GM10266 (cell line): ENCODE measurements at regions not wholly inside any gene's neighbourhood (a gene's known extent, or its start where the extent isn't known, plus 50 kb on each side); places are given as distances from the start of the nearest gene placed in this dataset.

ENCODE experiments used
- DNase-seq: peaks from one replicate; pipeline ENCODE4 v3.0.0; 2012; ENCODE audit errors: extremely low spot score
- CTCF ChIP-seq: IDR thresholded peaks from 2 replicates; pipeline ENCODE4 v1.5.1; 2012; ENCODE audit warnings: mild to moderate bottlenecking, low read depth; ENCODE audit not compliant: control insufficient read depth, insufficient read depth; ENCODE audit errors: missing control alignments

- no peak for TF ChIP-seq CTCF
Measured at GRCh38 chr1:216905137-216905536, 181.9 kb upstream of the ESRRG start.

GRCh38 chr1:216904471-216904870 is 181.2 kb upstream of the ESRRG start:
- DNase-seq, result no peak
- no peak for TF ChIP-seq CTCF

More at GRCh38 chr1:216905137-216905536, 181.9 kb upstream of the ESRRG start:
- no peak for DNase-seq

GRCh38 chr1:216903382-216903740 is 180.1 kb upstream of the ESRRG start:
- TF ChIP-seq CTCF, result no peak
- no peak for DNase-seq

- no peak for DNase-seq
- TF ChIP-seq CTCF, result no peak
Measured at GRCh38 chr1:216902669-216903381, 179.6 kb upstream of the ESRRG start.

- DNase-seq, result no peak
- TF ChIP-seq CTCF, result no peak
Measured at GRCh38 chr1:216900116-216900620, 176.9 kb upstream of the ESRRG start.

- no peak for TF ChIP-seq CTCF
- DNase-seq, result no peak
Measured at GRCh38 chr1:216898801-216899200, 175.6 kb upstream of the ESRRG start.

GRCh38 chr1:216896146-216896545 is 172.9 kb upstream of the ESRRG start:
- no peak for TF ChIP-seq CTCF
- no peak for DNase-seq
